OCI-LY7 (cell line): ENCODE measurements at regions not wholly inside any gene's neighbourhood (a gene's known extent, or its start where the extent isn't known, plus 50 kb on each side); places are given as distances from the start of the nearest gene placed in this dataset.

Experiments
- BruUV-seq: library from RNA; stranded (reverse); fragments of 400-500 nt; replicated peaks from 2 replicates; lab custom pipeline; 2021; lab: Mats Ljungman, UMichigan
- CTCF ChIA-PET: fragments of 300-600 bp; sonication (Branson Sonifier 250); formaldehyde crosslinking; loops from one replicate; lab custom pipeline; 2022; ENCODE audit warnings: antibody characterized with exemption; ENCODE audit not compliant: unreplicated experiment; lab: Charles Lee
- POLR2A ChIA-PET: fragments of 300-600 bp; sonication (Branson Sonifier 250); formaldehyde crosslinking; loops from one replicate; lab custom pipeline; 2022; ENCODE audit warnings: antibody characterized with exemption; lab: Charles Lee
- DNase-seq: peaks from one replicate; pipeline ENCODE4 v3.0.0-alpha.2; 2015; ENCODE audit warnings: low spot score
- H2AFZ ChIP-seq: fragments of 200-600 bp; sonication (generic), shearing (Covaris generic); 2 replicates; pipeline ENCODE4 v1.6.1; 2014; ENCODE audit warnings: mild to moderate bottlenecking, antibody characterized with exemption, low read length, moderate library complexity
- H3K27ac ChIP-seq: fragments of 200-600 bp; sonication (generic); 2 replicates; pipeline ENCODE4 v1.5.1; 2014; ENCODE audit warnings: mixed run types, low read depth, mild to moderate bottlenecking, moderate library complexity, low read length, inconsistent platforms; ENCODE audit not compliant: poor library complexity, severe bottlenecking
- H3K36me3 ChIP-seq: fragments of 200-600 bp; sonication (generic); 2 replicates; pipeline ENCODE4 v1.6.1; 2014; ENCODE audit warnings: mild to moderate bottlenecking, antibody characterized with exemption, low read length, moderate library complexity, mixed read lengths; ENCODE audit not compliant: insufficient read depth
- H3K4me1 ChIP-seq: fragments of 200-600 bp; sonication (generic); 2 replicates; pipeline ENCODE4 v1.5.1; 2014; ENCODE audit warnings: mild to moderate bottlenecking, low read length; ENCODE audit not compliant: insufficient read depth, poor library complexity, severe bottlenecking
- H3K4me2 ChIP-seq: fragments of 200-600 bp; sonication (generic); 2 replicates; pipeline ENCODE4 v1.6.1; 2014; ENCODE audit warnings: mild to moderate bottlenecking, low read length
- H3K4me3 ChIP-seq: fragments of 200-600 bp; sonication (generic); 2 replicates; pipeline ENCODE4 v1.5.1; 2014; ENCODE audit warnings: mild to moderate bottlenecking, low read depth, low read length; ENCODE audit not compliant: poor library complexity, severe bottlenecking
- H3K79me2 ChIP-seq: fragments of 200-600 bp; sonication (generic); 2 replicates; pipeline ENCODE4 v1.6.1; 2016; ENCODE audit warnings: low read depth, mild to moderate bottlenecking, low read length, moderate library complexity, mixed read lengths; ENCODE audit not compliant: insufficient read depth
- H3K9me2 ChIP-seq: fragments of 200-600 bp; sonication (generic); 2 replicates; pipeline ENCODE4 v1.6.1; 2016; ENCODE audit warnings: mild to moderate bottlenecking, low read length, mixed read lengths; ENCODE audit not compliant: insufficient read depth
- H3K9me3 ChIP-seq: fragments of 200-600 bp; sonication (generic); 2 replicates; pipeline ENCODE4 v1.6.1; 2014; ENCODE audit warnings: mild to moderate bottlenecking, mixed run types, low read length, mixed read lengths
- H4K20me1 ChIP-seq: fragments of 200-600 bp; sonication (generic); 2 replicates; pipeline ENCODE4 v1.6.1; 2014; ENCODE audit warnings: mild to moderate bottlenecking, antibody characterized with exemption, low read length, moderate library complexity, mixed read lengths; ENCODE audit not compliant: insufficient read depth
- EZH2phosphoT487 ChIP-seq: fragments of 200-600 bp; sonication (generic); IDR thresholded peaks from 2 replicates; pipeline ENCODE4 v1.6.1; 2018; ENCODE audit warnings: low read depth, borderline replicate concordance, mild to moderate bottlenecking, mixed run types, antibody characterized with exemption, low read length, moderate library complexity, mixed read lengths
- intact Hi-C: fragments of 100-400 bp; cut with micrococcal nuclease; formaldehyde crosslinking; loops from one replicate; pipeline ENCODE4 v1.10.0; 2022; ENCODE audit not compliant: unreplicated experiment
- TF ChIP-seq, protein P1 (sequence below): fragments of 200-600 bp; sonication (generic); conservative IDR thresholded peaks from 2 replicates; pipeline ENCODE4 v1.5.1; 2014; ENCODE audit warnings: mild to moderate bottlenecking, antibody characterized with exemption, low read length, moderate library complexity, mixed read lengths

GRCh38 chr3:106631373-106632108 lies 745.7 kb upstream of the CCDC54 start:
- Histone ChIP-seq H3K4me2 (no peak overlapping the region), H3K4me3 (no peak overlapping the region), H3K9me3 (no peaks in the 10 kb centered on the region), H4K20me1 (no peaks in the 10 kb centered on the region), H2AFZ (no peak overlapping the region), H3K4me1 (peaks cover 19% of the 10 kb centered on the region), H3K9me2 (no peaks in the 10 kb centered on the region), H3K36me3 (no peaks in the 10 kb centered on the region), H3K27ac (no peak overlapping the region), H3K79me2 (no peaks in the 10 kb centered on the region)
- DNase-seq: no peak
- no peak for TF ChIP-seq EZH2phosphoT487
- TF ChIP-seq, protein P1, sequence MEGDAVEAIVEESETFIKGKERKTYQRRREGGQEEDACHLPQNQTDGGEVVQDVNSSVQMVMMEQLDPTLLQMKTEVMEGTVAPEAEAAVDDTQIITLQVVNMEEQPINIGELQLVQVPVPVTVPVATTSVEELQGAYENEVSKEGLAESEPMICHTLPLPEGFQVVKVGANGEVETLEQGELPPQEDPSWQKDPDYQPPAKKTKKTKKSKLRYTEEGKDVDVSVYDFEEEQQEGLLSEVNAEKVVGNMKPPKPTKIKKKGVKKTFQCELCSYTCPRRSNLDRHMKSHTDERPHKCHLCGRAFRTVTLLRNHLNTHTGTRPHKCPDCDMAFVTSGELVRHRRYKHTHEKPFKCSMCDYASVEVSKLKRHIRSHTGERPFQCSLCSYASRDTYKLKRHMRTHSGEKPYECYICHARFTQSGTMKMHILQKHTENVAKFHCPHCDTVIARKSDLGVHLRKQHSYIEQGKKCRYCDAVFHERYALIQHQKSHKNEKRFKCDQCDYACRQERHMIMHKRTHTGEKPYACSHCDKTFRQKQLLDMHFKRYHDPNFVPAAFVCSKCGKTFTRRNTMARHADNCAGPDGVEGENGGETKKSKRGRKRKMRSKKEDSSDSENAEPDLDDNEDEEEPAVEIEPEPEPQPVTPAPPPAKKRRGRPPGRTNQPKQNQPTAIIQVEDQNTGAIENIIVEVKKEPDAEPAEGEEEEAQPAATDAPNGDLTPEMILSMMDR: no peak
- no TSS peak for BruUV-seq
- intact Hi-C loops: no loop called here
- POLR2A ChIA-PET: interaction anchor here (0.6 kb wide), 1 partner anchor 1764 kb away, joined by 3 read pairs; no protein-coding TSS in a partner anchor
- CTCF ChIA-PET: no interaction called here

DNA sequence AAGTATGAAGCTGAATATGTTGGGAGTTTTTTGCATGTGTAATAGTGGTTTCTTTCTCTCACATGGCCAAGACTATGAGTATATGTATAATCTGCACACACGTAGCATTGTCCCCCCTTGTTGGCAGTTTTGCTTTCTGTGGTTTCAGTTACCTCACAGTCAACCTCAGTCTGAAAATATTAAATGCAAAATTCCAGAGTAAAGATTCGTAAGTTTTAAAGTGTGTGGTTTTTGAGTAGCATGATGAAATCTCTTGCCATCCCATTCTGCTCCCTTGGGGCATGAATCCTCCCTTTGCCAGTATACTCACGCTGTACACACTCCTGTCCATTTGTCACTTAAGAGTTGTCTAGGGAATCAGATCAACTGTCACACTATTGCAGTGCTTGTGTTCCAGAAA lies 742.0 kb upstream of the CCDC54 start:
- Histone ChIP-seq H3K9me3 (no peaks in the 10 kb centered on the region), H3K36me3 (no peaks in the 10 kb centered on the region), H3K27ac (no peak overlapping the region), H3K9me2 (no peaks in the 10 kb centered on the region), H3K4me2 (no peak overlapping the region), H2AFZ (no peak overlapping the region), H3K4me3 (no peak overlapping the region), H4K20me1 (no peaks in the 10 kb centered on the region), H3K4me1 (peaks cover 2% of the 10 kb centered on the region), H3K79me2 (no peaks in the 10 kb centered on the region)
- ChIA-PET POLR2A (interaction anchor here (0.8 kb wide), 1 partner anchor 10 kb away, joined by 4 read pairs; no protein-coding TSS in a partner anchor), CTCF (no interaction called here)
- TF ChIP-seq EZH2phosphoT487: no peak
- TF ChIP-seq, protein P1: no peak
- no peak for DNase-seq
- no TSS peak for BruUV-seq
- intact Hi-C loops: no loop called here

GRCh38 chr3:106635826-106636225 lies 741.4 kb upstream of the CCDC54 start:
- no peak for DNase-seq
- Histone ChIP-seq H3K79me2 (no peaks in the 10 kb centered on the region), H3K36me3 (no peaks in the 10 kb centered on the region), H3K27ac (no peak overlapping the region), H3K4me2 (no peak overlapping the region), H4K20me1 (no peaks in the 10 kb centered on the region), H3K4me3 (no peak overlapping the region), H2AFZ (no peak overlapping the region), H3K4me1 (peaks cover 4% of the 10 kb centered on the region), H3K9me3 (no peaks in the 10 kb centered on the region), H3K9me2 (no peaks in the 10 kb centered on the region)
- TF ChIP-seq, protein P1: no peak
- no peak for TF ChIP-seq EZH2phosphoT487
- ChIA-PET CTCF (no interaction called here), POLR2A (no interaction called here)
- intact Hi-C loops: no loop called here
- no TSS peak for BruUV-seq
